B cell (primary cell): ENCODE measurements at regions not wholly inside any gene's neighbourhood (a gene's known extent, or its start where the extent isn't known, plus 50 kb on each side); places are given as distances from the start of the nearest gene placed in this dataset.
"Not testable (repeated sequence)": the region's sequence is repeated elsewhere in the genome, so short reads cannot be mapped to it uniquely, and the experiment has no call there.

Experiments used
- ATAC-seq: fragments of 200-7000 bp; cut with Tn5 transposase; one replicate; pipeline ENCODE4 v1.10.0; 2021; ENCODE audit warnings: low read depth, mild to moderate bottlenecking, moderate number of reproducible peaks, moderate library complexity
- CTCF ChIA-PET: fragments of 350-600 bp; sonication (Branson Sonifier 250); formaldehyde crosslinking; loops from one replicate; lab custom pipeline; 2021; ENCODE audit warnings: antibody characterized with exemption, inconsistent platforms; lab: Charles Lee
- POLR2A ChIA-PET: fragments of 350-600 bp; sonication (Branson Sonifier 250); formaldehyde crosslinking; loops from one replicate; lab custom pipeline; 2021; ENCODE audit warnings: antibody characterized with exemption; lab: Charles Lee
- DNase-seq: peaks from one replicate; pipeline ENCODE4 v3.0.0; 2013
- H2AFZ ChIP-seq: 2 replicates; pipeline ENCODE4 v1.6.1; 2012; ENCODE audit warnings: mild to moderate bottlenecking, low read depth, low read length; ENCODE audit not compliant: insufficient read depth, poor library complexity, severe bottlenecking
- H3K27ac ChIP-seq, 2 donors: 1 replicate in 1 of 2; 2 replicates in 1 of 2; pipeline ENCODE4 v1.5.1; 2012 to 2013; ENCODE audit warnings: low read length in 2 of 2, mild to moderate bottlenecking in 2 of 2, moderate library complexity in 1 of 2
- H3K27me3 ChIP-seq, 4 experiments: fragments of 200-600 bp in 1 of 4; sonication (generic) in 1 of 4; replicated peaks in 1 of 4; 1 replicate in 2 of 4; 2 replicates in 2 of 4; pipeline versions ENCODE4 v1.6.1 to v1.7.0; 2013 to 2016; ENCODE audit warnings: low read length in 3 of 4, mild to moderate bottlenecking in 2 of 4, mixed read lengths in 1 of 4, moderate library complexity in 1 of 4; ENCODE audit not compliant: insufficient read depth in 4 of 4, control insufficient read depth in 3 of 4; ENCODE audit errors: control extremely low read depth in 1 of 4
- H3K36me3 ChIP-seq, 2 experiments: replicated peaks in 1 of 2; 1 replicate in 1 of 2; 2 replicates in 1 of 2; pipeline versions ENCODE4 v1.6.1 to v1.7.1; 2013; ENCODE audit warnings: low read length in 1 of 2; ENCODE audit not compliant: insufficient read depth in 2 of 2, control insufficient read depth in 1 of 2; ENCODE audit errors: control extremely low read depth in 1 of 2, extremely low read depth in 1 of 2
- H3K4me1 ChIP-seq, 2 donors: fragments of 200-600 bp in 1 of 2; sonication (generic) in 1 of 2; 1 replicate in 1 of 2; 2 replicates in 1 of 2; pipeline versions ENCODE4 v1.5.1 to v1.6.1; 2013 to 2017; ENCODE audit warnings: low read length in 2 of 2; ENCODE audit not compliant: control insufficient read depth in 2 of 2, insufficient read depth in 2 of 2
- H3K4me2 ChIP-seq: replicated peaks from 2 replicates; pipeline ENCODE3; 2012; ENCODE audit warnings: mild to moderate bottlenecking, low read depth, low read length; ENCODE audit not compliant: poor library complexity, severe bottlenecking
- H3K4me3 ChIP-seq, 5 experiments: fragments of 200-600 bp in 1 of 5; sonication (generic) in 1 of 5; 1 replicate in 3 of 5; 2 replicates in 2 of 5; pipeline versions ENCODE4 v1.5.1 to v1.7.0; 2011 to 2016; ENCODE audit warnings: low read length in 4 of 5, mild to moderate bottlenecking in 4 of 5, low read depth in 2 of 5, control low read depth in 1 of 5, moderate library complexity in 1 of 5; ENCODE audit not compliant: insufficient read depth in 1 of 5; ENCODE audit errors: control extremely low read depth in 1 of 5, extremely low read depth in 1 of 5
- H3K79me2 ChIP-seq: fragments of 200-600 bp; sonication (generic); one replicate; pipeline ENCODE4 v1.6.0; 2016; ENCODE audit warnings: low read length; ENCODE audit not compliant: control insufficient read depth, insufficient read depth
- H3K9ac ChIP-seq: fragments of 200-600 bp; sonication (generic); 2 replicates; pipeline ENCODE4 v1.6.1; 2017; ENCODE audit warnings: mild to moderate bottlenecking, low read length, moderate library complexity
- H3K9me3 ChIP-seq, 3 donors: one replicate each; pipeline versions ENCODE4 v1.6.1 to v1.7.1; 2013; ENCODE audit warnings: low read length in 2 of 3; ENCODE audit not compliant: control insufficient read depth in 2 of 3, insufficient read depth in 1 of 3; ENCODE audit errors: control extremely low read depth in 1 of 3
- H4K20me1 ChIP-seq: 2 replicates; pipeline ENCODE4 v1.6.0; 2012; ENCODE audit warnings: mild to moderate bottlenecking, low read length; ENCODE audit not compliant: insufficient read depth, control insufficient read depth, poor library complexity, severe bottlenecking
- H3K27ac Mint-ChIP-seq: one replicate; pipeline ENCODE4 v1.8.0; 2021; ENCODE audit warnings: mixed read lengths
- H3K27me3 Mint-ChIP-seq: one replicate; pipeline ENCODE4 v1.8.0; 2021; ENCODE audit warnings: mixed read lengths
- H3K4me1 Mint-ChIP-seq: one replicate; pipeline ENCODE4 v1.8.0; 2021; ENCODE audit warnings: mixed read lengths
- H3K4me3 Mint-ChIP-seq: one replicate; pipeline ENCODE4 v1.8.0; 2021; ENCODE audit warnings: mixed read lengths
- H3K9me3 Mint-ChIP-seq: one replicate; pipeline ENCODE4 v1.8.0; 2022; ENCODE audit warnings: mixed read lengths; ENCODE audit not compliant: insufficient read depth
- CTCF ChIP-seq: fragments of 200-600 bp; IDR thresholded peaks from one replicate; pipeline ENCODE4 v1.8.0; 2022; ENCODE audit warnings: antibody characterized with exemption, mild to moderate bottlenecking
- EZH2 ChIP-seq: IDR thresholded peaks from 2 replicates; pipeline ENCODE4 v1.6.1; 2012; ENCODE audit warnings: borderline replicate concordance, low read depth, mild to moderate bottlenecking, moderate library complexity, low read length; ENCODE audit not compliant: insufficient read depth, poor library complexity, severe bottlenecking
- WGBS: methylation state at CpG from one replicate; pipeline ENCODE4 v1.1.5; 2013; ENCODE audit warnings: missing lambda C conversion rate; ENCODE audit not compliant: insufficient coverage; 5-methylcytosine and 5-hydroxymethylcytosine counted together
- intact Hi-C: fragments of 100-400 bp; cut with micrococcal nuclease; formaldehyde crosslinking; loops from one replicate; pipeline ENCODE4 v1.10.0; 2022

GRCh38 chr18:56443166-56443907, 195.1 kb downstream of the TXNL1 start:
- intact Hi-C loops: no loop called here
- TF ChIP-seq CTCF (no peak), EZH2 (no peak)
- no peak overlapping the region for H3K4me3 Mint-ChIP-seq
- CTCF ChIA-PET: interaction anchor here (1.1 kb wide), 1 partner anchor 1027 kb away, joined by 3 read pairs; no protein-coding TSS in a partner anchor
- Histone ChIP-seq H3K79me2 (no peaks in the 10 kb centered on the region), H3K9ac (no peak overlapping the region), H2AFZ (no peak overlapping the region), H3K4me3 (no peak overlapping the region), H3K4me2 (no peak overlapping the region), H4K20me1 (no peaks in the 10 kb centered on the region), H3K36me3 (no peaks in the 10 kb centered on the region), H3K27ac (no peak overlapping the region), H3K27me3 (no peaks in the 10 kb centered on the region), H3K4me1 (no peaks in the 10 kb centered on the region), H3K9me3 (peaks cover 0 to 1% (median 0%) of the 10 kb centered on the region in 3 donors)
- H3K27me3 Mint-ChIP-seq: peaks cover 10% of the 10 kb centered on the region
- ATAC-seq (no peak), DNase-seq (no peak)
- H3K27ac Mint-ChIP-seq: no peak overlapping the region
- H3K9me3 Mint-ChIP-seq: peaks cover 11% of the 10 kb centered on the region
- 100% methylated on average over 2 of the region's 3 CpGs for WGBS
- H3K4me1 Mint-ChIP-seq: no peaks in the 10 kb centered on the region
- POLR2A ChIA-PET: no interaction called here

GRCh38 chr18:56438480-56438879, 199.9 kb downstream of the TXNL1 start:
- POLR2A ChIA-PET, H3K4me1 Mint-ChIP-seq, DNase-seq, H3K27ac Mint-ChIP-seq, H3K4me3 Mint-ChIP-seq, intact Hi-C loops, ATAC-seq, H3K4me1 ChIP-seq, H3K27ac ChIP-seq, H3K9me3 ChIP-seq, H4K20me1 ChIP-seq, CTCF ChIA-PET, H3K4me2 ChIP-seq, H3K27me3 Mint-ChIP-seq, H3K36me3 ChIP-seq, H3K79me2 ChIP-seq, H3K9ac ChIP-seq, H3K27me3 ChIP-seq, H3K4me3 ChIP-seq, H2AFZ ChIP-seq: not testable (repeated sequence)
- WGBS: no CpG with 5 or more reads among the region's 2 CpGs
- peaks cover 11% of the 10 kb centered on the region for H3K9me3 Mint-ChIP-seq
